SU-DHL-6 (cell line): ENCODE measurements at regions not wholly inside any gene's neighbourhood (a gene's known extent, or its start where the extent isn't known, plus 50 kb on each side); places are given as distances from the start of the nearest gene placed in this dataset.

Source experiments
- H2AFZ ChIP-seq: fragments of 200-600 bp; sonication (generic); 2 replicates; pipeline ENCODE4 v1.6.1; 2014; ENCODE audit warnings: low read depth, mild to moderate bottlenecking, moderate library complexity, mixed read lengths, antibody characterized with exemption, low read length; ENCODE audit not compliant: severe bottlenecking
- H3F3A ChIP-seq: fragments of 200-600 bp; shearing (Covaris generic); 2 replicates; pipeline ENCODE4 v1.6.0; 2016; ENCODE audit warnings: antibody characterized with exemption, mild to moderate bottlenecking; ENCODE audit not compliant: insufficient read depth
- H3K27ac ChIP-seq: fragments of 200-600 bp; sonication (generic); 2 replicates; pipeline ENCODE4 v1.5.1; 2016; ENCODE audit warnings: low read depth, mild to moderate bottlenecking, low read length, moderate library complexity, mixed read lengths
- H3K27me3 ChIP-seq: fragments of 200-600 bp; sonication (generic), shearing (Covaris generic); 2 replicates; pipeline ENCODE4 v1.6.0; 2014; ENCODE audit warnings: mild to moderate bottlenecking, low read length
- H3K36me3 ChIP-seq: fragments of 200-600 bp; sonication (generic); 2 replicates; pipeline ENCODE4 v1.6.1; 2014; ENCODE audit warnings: mild to moderate bottlenecking, low read length, mixed read lengths
- H3K4me2 ChIP-seq: fragments of 300-600, 200-600 bp; shearing (Covaris generic), sonication (generic); 2 replicates; pipeline ENCODE4 v1.6.0; 2014; ENCODE audit warnings: low read length, low read depth, mild to moderate bottlenecking; ENCODE audit not compliant: poor library complexity, severe bottlenecking
- H3K4me3 ChIP-seq: fragments of 200-600 bp; sonication (generic); 2 replicates; pipeline ENCODE4 v1.5.1; 2014; ENCODE audit warnings: antibody characterized with exemption, low read length, mild to moderate bottlenecking, mixed read lengths; ENCODE audit not compliant: insufficient read depth, poor library complexity, severe bottlenecking
- H3K79me2 ChIP-seq: fragments of 200-600 bp; sonication (generic); 2 replicates; pipeline ENCODE4 v1.6.1; 2014; ENCODE audit warnings: mild to moderate bottlenecking, low read length, moderate library complexity; ENCODE audit not compliant: insufficient read depth
- H3K9ac ChIP-seq: fragments of 200-600 bp; sonication (generic); 2 replicates; pipeline ENCODE4 v1.7.0; 2014; ENCODE audit warnings: mild to moderate bottlenecking, low read length
- H3K9me2 ChIP-seq: fragments of 200-600 bp; sonication (generic); replicated peaks from 2 replicates; pipeline ENCODE4 v1.6.1; 2014; ENCODE audit warnings: low read length; ENCODE audit not compliant: insufficient read depth
- H3K9me3 ChIP-seq: fragments of 200-600 bp; sonication (generic); 2 replicates; pipeline ENCODE4 v1.6.1; 2014; ENCODE audit warnings: low read length, mixed read lengths; ENCODE audit not compliant: insufficient read depth
- H4K20me1 ChIP-seq: fragments of 200-600 bp; sonication (generic); 2 replicates; pipeline ENCODE4 v1.6.1; 2014; ENCODE audit warnings: low read depth, mild to moderate bottlenecking, antibody characterized with exemption, low read length, moderate library complexity, mixed read lengths
- EZH2phosphoT487 ChIP-seq: fragments of 200-600 bp; sonication (generic), shearing (Covaris generic); conservative IDR thresholded peaks from 2 replicates; pipeline ENCODE4 v1.6.1; 2018; ENCODE audit warnings: mild to moderate bottlenecking, antibody characterized with exemption, low read length, moderate library complexity, mixed read lengths
- TF ChIP-seq, protein P1 (sequence below): fragments of 200-600 bp; sonication (generic); IDR thresholded peaks from one replicate; pipeline ENCODE4 v1.5.1; 2017; ENCODE audit warnings: antibody characterized with exemption, mild to moderate bottlenecking, low read length, moderate library complexity; ENCODE audit not compliant: insufficient read depth, poor library complexity, severe bottlenecking

DNA sequence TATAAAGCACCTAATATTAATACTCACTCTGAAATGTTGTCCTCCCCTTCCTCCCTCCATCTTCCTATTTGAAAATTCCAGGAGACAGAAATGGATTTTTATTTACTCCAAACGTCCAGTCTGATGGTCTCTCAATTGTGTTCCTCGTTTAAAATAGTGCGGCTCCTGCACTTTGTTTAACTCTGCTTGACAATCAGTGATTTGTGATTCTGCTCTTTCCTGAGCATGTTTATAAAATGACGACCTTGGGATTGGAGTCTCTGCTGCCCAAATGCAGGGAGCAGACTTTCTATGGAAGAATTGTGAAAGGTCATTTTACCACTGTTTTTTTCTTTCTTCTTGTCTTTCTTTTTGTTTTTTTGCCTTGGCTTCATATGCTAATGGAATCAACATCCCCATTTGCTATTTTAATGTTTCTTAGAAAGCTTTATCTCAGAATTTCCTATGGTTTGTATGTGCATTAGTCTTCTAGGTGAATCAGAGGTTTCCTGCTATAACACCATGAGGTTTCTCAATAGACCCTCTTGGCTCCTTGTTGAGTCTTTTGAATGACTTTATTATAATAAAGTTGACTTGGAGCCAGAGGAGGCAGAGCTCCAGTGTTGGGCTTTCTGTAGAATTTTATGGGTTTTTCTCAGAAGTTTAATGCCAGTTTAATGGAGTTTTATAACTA lies 376.5 kb downstream of the CDH11 start:
- H4K20me1 ChIP-seq = no peaks in the 10 kb centered on the region
- no peaks in the 10 kb centered on the region for H3K9me3 ChIP-seq
- H3K36me3 ChIP-seq = no peaks in the 10 kb centered on the region
- no peaks in the 10 kb centered on the region for H3K27me3 ChIP-seq
- no peak overlapping the region for H3K9ac ChIP-seq
- H3K27ac ChIP-seq = no peak overlapping the region
- H2AFZ ChIP-seq = no peak overlapping the region
- no peaks in the 10 kb centered on the region for H3K9me2 ChIP-seq
- TF ChIP-seq, protein P1, sequence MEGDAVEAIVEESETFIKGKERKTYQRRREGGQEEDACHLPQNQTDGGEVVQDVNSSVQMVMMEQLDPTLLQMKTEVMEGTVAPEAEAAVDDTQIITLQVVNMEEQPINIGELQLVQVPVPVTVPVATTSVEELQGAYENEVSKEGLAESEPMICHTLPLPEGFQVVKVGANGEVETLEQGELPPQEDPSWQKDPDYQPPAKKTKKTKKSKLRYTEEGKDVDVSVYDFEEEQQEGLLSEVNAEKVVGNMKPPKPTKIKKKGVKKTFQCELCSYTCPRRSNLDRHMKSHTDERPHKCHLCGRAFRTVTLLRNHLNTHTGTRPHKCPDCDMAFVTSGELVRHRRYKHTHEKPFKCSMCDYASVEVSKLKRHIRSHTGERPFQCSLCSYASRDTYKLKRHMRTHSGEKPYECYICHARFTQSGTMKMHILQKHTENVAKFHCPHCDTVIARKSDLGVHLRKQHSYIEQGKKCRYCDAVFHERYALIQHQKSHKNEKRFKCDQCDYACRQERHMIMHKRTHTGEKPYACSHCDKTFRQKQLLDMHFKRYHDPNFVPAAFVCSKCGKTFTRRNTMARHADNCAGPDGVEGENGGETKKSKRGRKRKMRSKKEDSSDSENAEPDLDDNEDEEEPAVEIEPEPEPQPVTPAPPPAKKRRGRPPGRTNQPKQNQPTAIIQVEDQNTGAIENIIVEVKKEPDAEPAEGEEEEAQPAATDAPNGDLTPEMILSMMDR = no peak
- TF ChIP-seq EZH2phosphoT487 = no peak
- H3K4me3 ChIP-seq = no peak overlapping the region
- no peaks in the 10 kb centered on the region for H3K79me2 ChIP-seq
- no peak overlapping the region for H3K4me2 ChIP-seq
- no peaks in the 10 kb centered on the region for H3F3A ChIP-seq

DNA sequence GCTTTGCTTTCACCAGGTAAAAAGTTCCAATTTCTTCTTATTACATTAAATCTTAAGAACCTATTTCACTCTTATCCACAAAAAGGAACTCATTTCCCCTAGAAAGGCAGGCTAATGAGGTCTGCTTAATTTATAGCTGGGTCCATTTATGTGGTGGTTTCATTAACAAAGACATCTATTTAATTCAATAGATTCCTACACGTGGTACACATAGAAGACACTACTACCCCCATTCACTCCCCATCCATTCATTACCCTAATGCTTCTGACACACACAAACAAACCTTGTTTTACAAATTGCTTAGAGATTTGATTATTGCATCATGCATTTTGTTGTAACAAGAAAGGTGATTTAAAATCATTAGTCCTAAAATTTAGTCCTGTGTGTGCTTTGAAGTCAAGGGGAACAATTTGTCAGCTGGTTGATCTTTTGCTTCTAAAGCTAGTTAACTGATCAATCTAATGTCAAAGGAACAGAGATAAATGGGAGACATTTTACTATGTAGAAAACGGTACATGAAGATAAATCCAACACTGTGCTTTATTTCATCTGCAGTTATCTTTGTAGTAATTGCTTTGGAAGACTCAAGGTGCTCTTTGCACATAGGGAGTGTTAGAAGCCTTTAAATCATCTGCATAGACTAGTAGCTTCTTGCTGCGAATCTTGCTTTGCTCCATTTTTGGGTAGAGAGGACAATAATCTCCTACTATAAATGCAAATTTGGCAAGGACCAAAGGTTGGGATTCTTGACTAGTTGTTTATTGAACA lies 379.2 kb downstream of the CDH11 start:
- H4K20me1 ChIP-seq = no peaks in the 10 kb centered on the region
- no peaks in the 10 kb centered on the region for H3K79me2 ChIP-seq
- no peaks in the 10 kb centered on the region for H3K9me3 ChIP-seq
- no peak overlapping the region for H3K27ac ChIP-seq
- H3K9me2 ChIP-seq = no peaks in the 10 kb centered on the region
- H2AFZ ChIP-seq = no peak overlapping the region
- no peaks in the 10 kb centered on the region for H3F3A ChIP-seq
- no peak for TF ChIP-seq EZH2phosphoT487
- TF ChIP-seq, protein P1 = no peak
- no peak overlapping the region for H3K4me2 ChIP-seq
- no peak overlapping the region for H3K9ac ChIP-seq
- no peak overlapping the region for H3K4me3 ChIP-seq
- no peaks in the 10 kb centered on the region for H3K36me3 ChIP-seq
- H3K27me3 ChIP-seq = no peaks in the 10 kb centered on the region

DNA sequence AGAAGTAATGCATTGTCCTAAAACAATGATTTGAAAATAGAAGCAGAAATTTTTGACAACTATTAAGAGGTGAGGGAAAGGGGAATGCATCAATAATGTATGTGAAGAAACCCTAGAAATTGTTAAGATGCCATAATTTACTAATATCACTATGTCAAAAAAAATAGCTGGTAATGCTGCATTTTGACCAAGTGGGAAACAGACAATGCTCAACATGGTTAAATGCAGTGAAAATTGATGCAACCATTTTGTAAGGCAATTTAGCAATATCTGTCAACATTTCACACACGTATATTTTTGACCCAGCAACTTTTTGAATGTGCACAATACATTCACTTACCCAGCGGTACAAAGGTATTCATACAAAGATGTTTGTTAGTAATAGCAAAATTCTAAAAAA lies 381.6 kb downstream of the CDH11 start:
- Histone ChIP-seq H3K27ac (no peak overlapping the region), H3K9me3 (no peaks in the 10 kb centered on the region), H3K9me2 (no peaks in the 10 kb centered on the region), H2AFZ (no peak overlapping the region), H3K36me3 (no peaks in the 10 kb centered on the region), H3K4me3 (no peak overlapping the region), H3K27me3 (no peaks in the 10 kb centered on the region), H3K9ac (no peak overlapping the region), H4K20me1 (no peaks in the 10 kb centered on the region), H3F3A (no peaks in the 10 kb centered on the region), H3K4me2 (no peak overlapping the region), H3K79me2 (no peaks in the 10 kb centered on the region)
- TF ChIP-seq EZH2phosphoT487 = no peak
- TF ChIP-seq, protein P1 = no peak
